DND-41 (cell line): ENCODE measurements at regions not wholly inside any gene's neighbourhood (a gene's known extent, or its start where the extent isn't known, plus 50 kb on each side); places are given as distances from the start of the nearest gene placed in this dataset.

Experiments
- EZH2 ChIP-seq: IDR thresholded peaks from 3 replicates; pipeline ENCODE4 v1.6.1; 2012; ENCODE audit warnings: borderline replicate concordance, low read depth, mild to moderate bottlenecking, moderate library complexity, low read length, inconsistent platforms; ENCODE audit not compliant: severe bottlenecking
- TF ChIP-seq, protein P1 (sequence below): IDR thresholded peaks from 2 replicates; pipeline ENCODE4 v1.5.1; 2012; ENCODE audit warnings: borderline replicate concordance, low read length, moderate library complexity, mild to moderate bottlenecking; ENCODE audit not compliant: poor library complexity, severe bottlenecking; ENCODE audit errors: extremely low read depth

DNA sequence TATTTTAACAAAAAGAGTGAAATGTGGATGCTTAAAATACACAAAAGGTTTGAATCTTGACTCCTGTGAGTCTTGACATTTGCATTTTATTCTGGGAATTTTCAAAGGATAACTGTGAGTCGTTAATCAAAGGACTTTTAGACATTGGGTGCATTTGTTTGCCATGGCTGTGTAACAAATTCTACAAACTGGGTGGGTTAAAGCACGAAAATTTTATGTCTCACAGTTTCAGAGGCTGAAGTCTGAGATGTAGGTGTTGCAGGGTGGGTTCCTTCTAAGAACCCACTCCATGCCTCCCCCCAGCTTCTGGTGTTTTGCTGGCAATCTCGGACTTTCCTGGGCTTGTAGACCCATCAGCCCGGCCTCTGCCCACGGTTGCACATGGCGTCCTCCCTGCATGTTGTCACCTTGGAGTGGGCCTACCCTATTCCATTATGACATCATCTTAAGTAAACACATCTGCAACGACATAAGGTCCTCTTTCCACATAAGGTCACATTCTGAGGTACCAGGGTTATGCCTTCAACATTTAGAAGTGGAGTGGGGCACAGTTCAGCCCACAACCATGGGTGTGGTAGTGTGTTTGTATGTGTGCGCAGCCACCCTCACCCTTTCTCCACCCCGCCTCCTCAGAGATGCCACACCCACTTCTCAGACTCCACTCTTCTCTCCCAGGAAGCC is 113.1 kb downstream of the FOXA2 start:
- TF ChIP-seq, protein P1, sequence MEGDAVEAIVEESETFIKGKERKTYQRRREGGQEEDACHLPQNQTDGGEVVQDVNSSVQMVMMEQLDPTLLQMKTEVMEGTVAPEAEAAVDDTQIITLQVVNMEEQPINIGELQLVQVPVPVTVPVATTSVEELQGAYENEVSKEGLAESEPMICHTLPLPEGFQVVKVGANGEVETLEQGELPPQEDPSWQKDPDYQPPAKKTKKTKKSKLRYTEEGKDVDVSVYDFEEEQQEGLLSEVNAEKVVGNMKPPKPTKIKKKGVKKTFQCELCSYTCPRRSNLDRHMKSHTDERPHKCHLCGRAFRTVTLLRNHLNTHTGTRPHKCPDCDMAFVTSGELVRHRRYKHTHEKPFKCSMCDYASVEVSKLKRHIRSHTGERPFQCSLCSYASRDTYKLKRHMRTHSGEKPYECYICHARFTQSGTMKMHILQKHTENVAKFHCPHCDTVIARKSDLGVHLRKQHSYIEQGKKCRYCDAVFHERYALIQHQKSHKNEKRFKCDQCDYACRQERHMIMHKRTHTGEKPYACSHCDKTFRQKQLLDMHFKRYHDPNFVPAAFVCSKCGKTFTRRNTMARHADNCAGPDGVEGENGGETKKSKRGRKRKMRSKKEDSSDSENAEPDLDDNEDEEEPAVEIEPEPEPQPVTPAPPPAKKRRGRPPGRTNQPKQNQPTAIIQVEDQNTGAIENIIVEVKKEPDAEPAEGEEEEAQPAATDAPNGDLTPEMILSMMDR, result no peak
- no peak for TF ChIP-seq EZH2
